BLaER1 (cell line): ENCODE measurements at regions not wholly inside any gene's neighbourhood (a gene's known extent, or its start where the extent isn't known, plus 50 kb on each side); places are given as distances from the start of the nearest gene placed in this dataset.

Experiments
- H3K27ac ChIP-seq: shearing (Covaris generic); formaldehyde crosslinking; 2 replicates; pipeline ENCODE4 v1.8.1; 2022
- H3K27me3 ChIP-seq: shearing (Covaris generic); formaldehyde crosslinking; 2 replicates; pipeline ENCODE4 v1.8.1; 2022
- H3K36me3 ChIP-seq: shearing (Covaris generic); formaldehyde crosslinking; 2 replicates; pipeline ENCODE4 v1.8.1; 2022
- H3K4me1 ChIP-seq: shearing (Covaris generic); formaldehyde crosslinking; 2 replicates; pipeline ENCODE4 v1.8.1; 2022
- H3K4me2 ChIP-seq: shearing (Covaris generic); formaldehyde crosslinking; 2 replicates; pipeline ENCODE4 v1.8.1; 2022
- H3K4me3 ChIP-seq: shearing (Covaris generic); formaldehyde crosslinking; 2 replicates; pipeline ENCODE4 v1.8.1; 2022
- H3K9ac ChIP-seq: shearing (Covaris generic); formaldehyde crosslinking; 2 replicates; pipeline ENCODE4 v1.8.1; 2022
- H3K9me3 ChIP-seq: shearing (Covaris generic); formaldehyde crosslinking; 2 replicates; pipeline ENCODE4 v1.8.1; 2022
- H4K20me1 ChIP-seq: shearing (Covaris generic); formaldehyde crosslinking; 2 replicates; pipeline ENCODE4 v1.8.1; 2022
- Cebpa-rat ChIP-seq: shearing (Covaris generic); IDR thresholded peaks from 2 replicates; pipeline ENCODE4 v1.8.1; 2022

DNA sequence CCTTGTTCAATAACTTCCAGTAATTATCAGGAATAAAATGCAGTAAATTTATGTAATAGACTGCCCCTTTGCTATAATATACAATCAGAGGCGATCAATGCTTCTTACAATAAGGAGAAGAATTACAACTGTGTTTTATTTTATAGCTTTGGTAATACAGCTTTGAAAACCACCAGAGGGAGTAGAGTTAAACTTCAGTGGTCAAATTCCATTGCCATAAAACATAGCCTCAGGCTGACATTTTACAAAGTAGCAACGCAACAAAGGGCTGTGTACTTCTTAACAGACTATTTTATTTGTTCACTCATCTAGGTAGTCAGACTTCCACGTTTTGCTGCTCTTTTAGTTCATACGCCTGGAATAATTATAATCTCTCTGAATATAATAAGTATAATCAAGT lies 58.5 kb downstream of the TEX13C start:
- Histone ChIP-seq H3K9me3 (no peaks in the 10 kb centered on the region), H4K20me1 (no peaks in the 10 kb centered on the region), H3K27ac (no peak overlapping the region), H3K4me3 (no peak overlapping the region), H3K4me1 (no peaks in the 10 kb centered on the region), H3K9ac (no peak overlapping the region), H3K4me2 (no peak overlapping the region), H3K27me3 (peaks cover 67% of the 10 kb centered on the region), H3K36me3 (no peaks in the 10 kb centered on the region)
- no peak for TF ChIP-seq Cebpa-rat

DNA sequence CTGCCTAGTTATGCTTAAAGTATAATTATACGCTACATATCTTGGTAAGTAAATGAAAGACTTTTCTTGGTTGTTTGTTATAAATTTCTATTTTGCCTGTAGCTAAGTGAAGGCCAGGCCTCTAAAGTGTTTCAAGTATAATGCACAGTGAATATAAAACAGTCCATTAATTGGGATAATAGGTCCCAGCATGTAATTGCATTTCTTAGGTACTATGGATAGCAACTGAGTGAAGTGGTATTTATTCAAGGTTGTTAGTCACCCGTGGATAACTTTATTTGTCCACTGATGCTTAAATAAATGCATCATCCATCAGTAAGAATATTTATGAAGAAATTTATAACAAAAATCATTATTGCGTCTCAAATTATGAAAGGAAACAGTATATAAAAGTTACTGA lies 59.1 kb downstream of the TEX13C start:
- no peaks in the 10 kb centered on the region for H3K9me3 ChIP-seq
- H3K4me1 ChIP-seq: no peaks in the 10 kb centered on the region
- no peak overlapping the region for H3K9ac ChIP-seq
- no peak overlapping the region for H3K4me3 ChIP-seq
- H3K4me2 ChIP-seq: no peak overlapping the region
- no peaks in the 10 kb centered on the region for H4K20me1 ChIP-seq
- peaks cover 71% of the 10 kb centered on the region for H3K27me3 ChIP-seq
- TF ChIP-seq Cebpa-rat: no peak
- H3K36me3 ChIP-seq: no peaks in the 10 kb centered on the region
- no peak overlapping the region for H3K27ac ChIP-seq

DNA sequence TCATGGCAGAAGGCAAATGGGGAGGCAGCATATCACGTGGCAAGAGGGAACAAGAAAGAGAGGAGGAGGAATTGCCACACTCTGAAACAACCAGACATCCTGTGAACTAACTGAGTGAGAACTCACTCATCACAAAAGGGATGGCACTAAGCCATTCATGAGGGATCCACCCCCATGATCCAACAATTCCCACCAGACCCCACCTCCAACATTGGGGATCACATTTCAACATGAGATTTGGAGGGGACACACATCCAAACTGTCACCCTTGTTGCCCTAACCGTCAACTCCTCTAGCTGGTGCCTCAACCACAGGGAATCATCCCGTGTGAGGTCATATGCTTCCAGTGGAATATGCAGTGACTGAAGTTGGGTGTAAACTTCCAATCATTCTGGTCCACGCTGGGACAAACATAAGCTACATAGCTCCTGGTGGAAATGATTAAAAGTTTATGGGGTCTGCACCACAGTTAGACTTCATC lies 62.5 kb downstream of the TEX13C start:
- Histone ChIP-seq H3K4me3 (no peak overlapping the region), H3K27ac (no peak overlapping the region), H3K36me3 (no peaks in the 10 kb centered on the region), H3K9ac (no peak overlapping the region), H3K4me2 (no peak overlapping the region), H3K4me1 (no peaks in the 10 kb centered on the region), H4K20me1 (no peaks in the 10 kb centered on the region), H3K27me3 (peaks cover 75% of the 10 kb centered on the region), H3K9me3 (no peaks in the 10 kb centered on the region)
- no peak for TF ChIP-seq Cebpa-rat

DNA sequence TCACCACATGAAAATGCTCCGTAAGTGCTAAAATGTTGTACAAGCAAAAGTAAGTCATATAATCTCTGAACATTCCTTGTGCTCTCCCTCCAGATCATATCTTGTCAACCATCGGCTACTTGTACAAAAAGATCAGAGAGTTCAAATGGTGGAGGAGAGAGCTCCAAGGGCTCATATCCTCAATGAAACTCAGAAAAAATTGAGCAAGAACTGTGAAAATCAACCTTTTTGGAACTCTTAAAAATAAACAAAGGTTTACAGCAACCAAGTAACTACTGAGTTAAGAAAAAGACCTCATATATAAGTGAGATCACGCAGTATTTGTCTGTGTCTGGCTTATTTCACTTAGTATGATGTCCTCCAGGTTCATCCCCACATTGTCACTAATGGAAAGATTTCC lies 63.2 kb downstream of the TEX13C start:
- H3K9ac ChIP-seq: no peak overlapping the region
- no peaks in the 10 kb centered on the region for H3K9me3 ChIP-seq
- no peaks in the 10 kb centered on the region for H3K4me1 ChIP-seq
- H3K4me3 ChIP-seq: no peak overlapping the region
- no peak overlapping the region for H3K4me2 ChIP-seq
- H4K20me1 ChIP-seq: no peaks in the 10 kb centered on the region
- no peak overlapping the region for H3K27ac ChIP-seq
- no peaks in the 10 kb centered on the region for H3K36me3 ChIP-seq
- TF ChIP-seq Cebpa-rat: no peak
- peaks cover 80% of the 10 kb centered on the region for H3K27me3 ChIP-seq

DNA sequence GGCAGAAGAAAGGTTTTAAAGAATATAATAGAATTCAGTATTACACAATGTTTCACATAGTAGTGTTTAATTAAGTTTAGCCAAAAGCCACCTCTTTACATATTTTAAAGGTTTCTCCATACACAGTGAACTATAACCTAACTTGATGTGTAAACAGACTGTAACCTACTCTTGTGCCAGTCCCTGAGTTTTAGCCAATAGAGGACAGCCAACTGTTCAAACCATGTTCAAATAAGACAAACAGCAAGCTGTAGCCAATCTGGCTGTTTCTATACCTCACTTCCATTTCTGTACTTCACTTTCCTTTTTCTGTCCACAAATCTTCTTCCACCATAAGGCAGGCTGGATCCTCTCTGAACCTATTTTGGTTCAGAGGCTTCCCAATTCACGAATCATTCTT lies 65.2 kb downstream of the TEX13C start:
- H3K4me3 ChIP-seq: no peak overlapping the region
- no peak overlapping the region for H3K4me2 ChIP-seq
- H3K9ac ChIP-seq: no peak overlapping the region
- H3K4me1 ChIP-seq: no peaks in the 10 kb centered on the region
- no peak for TF ChIP-seq Cebpa-rat
- H3K9me3 ChIP-seq: no peaks in the 10 kb centered on the region
- H3K27me3 ChIP-seq: peaks cover 77% of the 10 kb centered on the region
- no peaks in the 10 kb centered on the region for H4K20me1 ChIP-seq
- H3K27ac ChIP-seq: no peak overlapping the region
- no peaks in the 10 kb centered on the region for H3K36me3 ChIP-seq

DNA sequence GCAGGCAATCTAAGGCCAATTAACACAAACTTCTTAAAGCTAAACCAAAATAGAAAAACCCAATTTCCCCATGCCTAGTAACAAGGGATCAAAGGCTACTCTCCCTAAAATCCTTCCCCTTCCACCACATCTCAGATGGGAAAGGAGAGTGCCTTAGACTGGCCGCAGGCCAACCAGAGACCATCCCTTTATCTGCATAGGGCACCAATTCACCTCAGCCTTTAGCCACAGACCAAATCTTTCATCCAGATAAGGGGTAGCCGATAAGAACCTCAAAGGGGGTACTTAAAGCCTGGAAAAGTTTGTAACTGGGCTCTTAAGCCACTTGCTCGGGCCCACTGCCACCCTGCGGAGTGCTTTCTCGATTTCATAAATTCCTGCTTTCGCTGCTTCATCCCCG lies 68.3 kb downstream of the TEX13C start:
- peaks cover 64% of the 10 kb centered on the region for H3K27me3 ChIP-seq
- H3K27ac ChIP-seq: no peak overlapping the region
- no peaks in the 10 kb centered on the region for H3K36me3 ChIP-seq
- no peak overlapping the region for H3K4me2 ChIP-seq
- no peaks in the 10 kb centered on the region for H3K4me1 ChIP-seq
- H3K9ac ChIP-seq: no peak overlapping the region
- no peaks in the 10 kb centered on the region for H3K9me3 ChIP-seq
- no peak for TF ChIP-seq Cebpa-rat
- no peak overlapping the region for H3K4me3 ChIP-seq
- H4K20me1 ChIP-seq: no peaks in the 10 kb centered on the region

DNA sequence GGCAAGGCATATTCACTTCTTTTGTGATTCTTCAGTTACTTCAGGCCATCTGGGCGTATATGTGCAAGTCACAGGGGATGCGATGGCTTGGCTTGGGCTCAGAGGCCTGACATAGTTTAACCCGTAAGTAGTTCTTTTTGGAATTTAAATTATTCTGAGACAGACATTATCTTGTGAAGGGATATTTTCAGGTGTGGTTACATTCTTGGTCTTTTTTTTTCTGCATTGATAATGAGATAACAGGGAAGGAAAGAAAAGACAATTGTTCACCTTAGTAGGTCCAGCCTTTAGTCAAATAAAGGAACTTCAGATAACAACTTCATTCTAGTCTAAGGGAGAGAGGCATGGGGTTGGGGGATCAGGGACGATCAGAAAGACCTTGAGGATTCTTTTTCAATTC lies 74.8 kb downstream of the TEX13C start:
- Histone ChIP-seq H3K4me1 (no peaks in the 10 kb centered on the region), H3K27me3 (peaks cover 44% of the 10 kb centered on the region), H3K9me3 (no peaks in the 10 kb centered on the region), H3K4me3 (no peak overlapping the region), H4K20me1 (no peaks in the 10 kb centered on the region), H3K9ac (no peak overlapping the region), H3K4me2 (no peak overlapping the region), H3K27ac (no peak overlapping the region), H3K36me3 (no peaks in the 10 kb centered on the region)
- TF ChIP-seq Cebpa-rat: no peak

DNA sequence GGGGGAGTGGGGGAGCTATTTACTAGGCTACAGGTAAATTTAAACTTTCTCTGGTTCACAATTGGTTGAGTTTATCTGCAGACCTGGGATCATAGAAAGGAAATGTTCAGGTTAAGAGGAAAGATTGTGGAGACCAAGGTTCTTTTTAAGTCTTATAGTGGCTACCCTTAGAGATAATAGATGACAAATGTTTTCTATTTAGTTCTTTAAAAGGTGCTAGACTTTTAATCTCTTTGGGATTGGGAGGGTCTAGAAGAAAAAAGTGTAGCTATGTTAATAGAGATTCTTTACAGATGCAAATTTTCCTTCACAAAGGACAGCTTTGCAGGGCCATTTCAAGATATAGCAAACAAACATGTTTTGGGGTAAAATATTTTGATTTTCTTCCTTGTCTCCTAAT lies 76.0 kb downstream of the TEX13C start:
- TF ChIP-seq Cebpa-rat: no peak
- Histone ChIP-seq H3K4me1 (no peaks in the 10 kb centered on the region), H3K27me3 (peaks cover 38% of the 10 kb centered on the region), H4K20me1 (no peaks in the 10 kb centered on the region), H3K9ac (no peak overlapping the region), H3K9me3 (no peaks in the 10 kb centered on the region), H3K4me2 (no peak overlapping the region), H3K36me3 (no peaks in the 10 kb centered on the region), H3K27ac (no peak overlapping the region), H3K4me3 (no peak overlapping the region)

DNA sequence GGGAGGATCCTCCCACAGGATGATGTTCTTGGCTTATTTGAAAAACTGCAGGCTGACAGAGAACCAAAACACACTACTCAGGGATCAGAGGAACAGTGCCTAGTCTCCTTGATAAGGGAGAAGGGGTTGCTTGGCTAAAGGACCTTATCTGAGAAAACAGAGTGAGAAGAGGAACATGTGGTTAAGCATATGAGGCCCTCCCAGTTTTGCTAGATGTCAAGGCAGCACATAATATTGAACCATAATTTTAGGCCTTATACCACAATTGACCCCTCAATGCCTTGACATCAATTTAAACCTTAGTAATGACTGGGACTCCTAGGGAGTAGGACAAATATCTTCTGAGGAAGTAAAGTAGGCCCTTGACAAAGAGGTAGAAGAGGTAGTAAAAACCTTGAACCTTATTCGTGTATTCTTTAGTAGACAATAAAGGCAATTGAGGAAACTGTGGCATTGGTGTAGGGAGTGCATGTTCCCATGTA lies 79.3 kb downstream of the TEX13C start:
- Histone ChIP-seq H4K20me1 (no peaks in the 10 kb centered on the region), H3K27me3 (peaks cover 36% of the 10 kb centered on the region), H3K4me1 (no peaks in the 10 kb centered on the region), H3K36me3 (no peaks in the 10 kb centered on the region), H3K27ac (no peak overlapping the region), H3K4me2 (no peak overlapping the region), H3K4me3 (no peak overlapping the region), H3K9me3 (no peaks in the 10 kb centered on the region), H3K9ac (no peak overlapping the region)
- TF ChIP-seq Cebpa-rat: no peak

DNA sequence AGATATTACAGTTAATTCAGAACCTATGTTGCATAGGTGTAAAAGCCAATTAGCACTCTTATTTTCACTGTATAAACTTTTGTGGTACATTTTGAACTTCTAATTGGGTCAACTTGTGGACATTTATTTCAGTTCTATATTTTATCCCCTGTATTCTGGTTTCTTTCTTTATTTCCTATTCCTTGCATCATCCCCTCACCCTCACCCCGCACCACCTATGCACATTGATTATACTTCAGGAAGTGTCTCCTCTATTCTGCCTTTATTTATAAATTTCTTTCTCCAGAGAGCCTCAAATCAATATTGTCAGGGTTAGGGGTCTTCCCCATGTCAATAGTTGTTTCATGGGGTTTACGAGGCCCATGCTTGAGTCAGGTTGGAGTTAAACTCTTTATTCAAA lies 83.1 kb downstream of the TEX13C start:
- peaks cover 42% of the 10 kb centered on the region for H3K27me3 ChIP-seq
- H4K20me1 ChIP-seq: no peaks in the 10 kb centered on the region
- H3K4me3 ChIP-seq: no peak overlapping the region
- no peak overlapping the region for H3K9ac ChIP-seq
- no peaks in the 10 kb centered on the region for H3K4me1 ChIP-seq
- no peak overlapping the region for H3K4me2 ChIP-seq
- no peaks in the 10 kb centered on the region for H3K36me3 ChIP-seq
- H3K9me3 ChIP-seq: no peaks in the 10 kb centered on the region
- H3K27ac ChIP-seq: no peak overlapping the region
- no peak for TF ChIP-seq Cebpa-rat

DNA sequence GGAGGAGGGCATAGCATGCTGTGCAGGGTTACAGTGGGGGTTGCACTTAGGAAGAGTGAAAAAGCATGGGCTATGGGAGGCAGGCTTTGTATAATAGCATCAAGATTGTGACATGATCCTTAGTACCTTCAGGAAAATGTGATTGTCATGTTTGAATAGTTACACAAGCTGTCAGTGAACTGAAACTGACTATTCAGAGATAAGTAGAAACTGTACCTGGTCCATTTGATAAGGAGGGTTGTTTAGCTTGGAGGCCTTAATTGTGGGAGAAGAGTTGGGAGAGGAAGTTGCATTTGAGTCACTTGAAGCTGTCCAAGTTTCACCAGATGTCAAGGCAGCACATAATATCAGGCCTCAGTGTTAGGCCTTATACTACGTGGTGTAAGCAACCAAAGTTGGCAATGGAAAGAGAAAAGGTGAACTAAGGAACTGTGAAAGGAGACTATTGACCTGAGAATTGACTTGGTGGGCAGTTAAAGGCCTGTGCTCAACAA lies 85.0 kb downstream of the TEX13C start:
- no peaks in the 10 kb centered on the region for H3K36me3 ChIP-seq
- H3K4me2 ChIP-seq: no peak overlapping the region
- H3K4me1 ChIP-seq: no peaks in the 10 kb centered on the region
- no peak overlapping the region for H3K9ac ChIP-seq
- H4K20me1 ChIP-seq: no peaks in the 10 kb centered on the region
- H3K27me3 ChIP-seq: peaks cover 44% of the 10 kb centered on the region
- no peak for TF ChIP-seq Cebpa-rat
- no peaks in the 10 kb centered on the region for H3K9me3 ChIP-seq
- no peak overlapping the region for H3K27ac ChIP-seq
- no peak overlapping the region for H3K4me3 ChIP-seq
